ENCODE measurements at regions not wholly inside any gene's neighbourhood (a gene's known extent, or its start where the extent isn't known, plus 50 kb on each side); places are given as distances from the start of the nearest gene placed in this dataset.
A peak's percentile ranks its signal among the peaks of the same experiment; 100 is the strongest.

DNA sequence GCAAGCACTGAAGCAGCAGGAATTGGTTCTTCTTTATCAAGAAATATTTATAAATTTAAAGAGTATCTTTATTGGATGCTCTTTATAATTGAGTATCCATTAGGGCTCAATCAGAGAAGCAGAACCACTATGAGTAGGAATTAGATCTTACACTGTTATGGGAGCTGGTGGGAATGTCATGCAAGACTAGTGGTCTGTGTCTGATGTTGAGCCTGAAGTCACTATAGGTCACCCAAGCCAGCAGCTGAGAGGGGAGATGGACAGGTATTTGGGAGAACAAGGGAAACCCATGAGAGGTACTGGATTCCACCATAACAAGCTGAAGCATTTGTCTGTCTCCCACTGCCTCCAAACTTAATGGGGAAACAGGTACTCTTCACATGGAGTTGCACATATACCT lies 283.7 kb upstream of the BOD1L1 start:
- TF ChIP-seq, protein P1, sequence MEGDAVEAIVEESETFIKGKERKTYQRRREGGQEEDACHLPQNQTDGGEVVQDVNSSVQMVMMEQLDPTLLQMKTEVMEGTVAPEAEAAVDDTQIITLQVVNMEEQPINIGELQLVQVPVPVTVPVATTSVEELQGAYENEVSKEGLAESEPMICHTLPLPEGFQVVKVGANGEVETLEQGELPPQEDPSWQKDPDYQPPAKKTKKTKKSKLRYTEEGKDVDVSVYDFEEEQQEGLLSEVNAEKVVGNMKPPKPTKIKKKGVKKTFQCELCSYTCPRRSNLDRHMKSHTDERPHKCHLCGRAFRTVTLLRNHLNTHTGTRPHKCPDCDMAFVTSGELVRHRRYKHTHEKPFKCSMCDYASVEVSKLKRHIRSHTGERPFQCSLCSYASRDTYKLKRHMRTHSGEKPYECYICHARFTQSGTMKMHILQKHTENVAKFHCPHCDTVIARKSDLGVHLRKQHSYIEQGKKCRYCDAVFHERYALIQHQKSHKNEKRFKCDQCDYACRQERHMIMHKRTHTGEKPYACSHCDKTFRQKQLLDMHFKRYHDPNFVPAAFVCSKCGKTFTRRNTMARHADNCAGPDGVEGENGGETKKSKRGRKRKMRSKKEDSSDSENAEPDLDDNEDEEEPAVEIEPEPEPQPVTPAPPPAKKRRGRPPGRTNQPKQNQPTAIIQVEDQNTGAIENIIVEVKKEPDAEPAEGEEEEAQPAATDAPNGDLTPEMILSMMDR (IDR thresholded peaks at IDR 0.05; ENCODE audit: low read depth, low read length) = no peak
- DNase-seq (ENCODE audit: low read depth in 2 of 2) = no peak
- no peak overlapping the region for H3K4me3 ChIP-seq (replicated peaks in 1 of 2; ENCODE audit: low read depth in 2 of 2, low read length in 2 of 2)

DNA sequence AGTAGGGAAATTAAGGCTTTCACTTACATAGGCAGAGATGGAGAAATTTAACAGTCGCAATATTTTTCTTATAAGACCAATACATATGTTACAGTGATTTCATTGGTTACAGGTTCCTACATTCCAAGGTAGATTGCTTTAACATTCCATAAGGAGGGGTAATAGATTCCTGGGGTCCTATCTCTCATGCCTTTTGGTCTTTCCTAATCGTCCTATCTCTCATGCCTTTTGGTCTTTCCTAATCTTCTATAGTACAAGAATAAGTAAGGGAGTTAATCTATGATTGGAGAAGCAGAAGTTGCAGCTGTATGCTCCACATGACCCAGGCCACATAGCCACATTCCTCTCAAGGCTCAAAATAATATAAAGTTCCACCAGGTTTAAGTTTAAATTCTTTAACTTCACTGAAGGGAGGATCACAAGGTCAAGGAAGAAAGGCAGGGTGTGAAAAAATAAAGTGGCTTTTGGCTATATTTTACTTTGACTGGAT lies 285.0 kb upstream of the BOD1L1 start:
- no peak for DNase-seq (ENCODE audit: low read depth in 2 of 2)
- H3K4me3 ChIP-seq (replicated peaks in 1 of 2; ENCODE audit: low read depth in 2 of 2, low read length in 2 of 2) = no peak overlapping the region
- TF ChIP-seq, protein P1 (IDR thresholded peaks at IDR 0.05; ENCODE audit: low read depth, low read length) = no peak

DNA sequence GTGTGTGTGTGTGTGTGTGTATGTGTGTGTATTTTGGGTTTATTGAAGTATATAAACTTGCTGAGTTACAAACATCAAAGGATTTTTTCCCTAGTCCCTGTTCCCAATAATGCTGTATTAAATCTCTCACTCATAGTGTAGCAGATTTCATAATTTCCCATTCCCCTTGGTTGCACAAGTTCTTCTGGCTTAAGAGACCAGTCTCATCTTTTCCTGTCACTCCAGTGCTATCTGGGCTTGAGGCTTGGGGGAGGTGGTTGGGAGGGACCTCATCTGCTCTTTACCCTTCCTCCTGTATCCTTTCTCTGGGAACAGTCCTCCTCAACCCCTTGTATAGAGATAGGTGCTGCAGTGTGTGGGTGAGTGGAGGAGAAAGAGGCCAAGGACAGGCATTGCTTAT lies 285.4 kb upstream of the BOD1L1 start:
- TF ChIP-seq, protein P1 (IDR thresholded peaks at IDR 0.05; ENCODE audit: low read depth, low read length) = no peak
- DNase-seq (ENCODE audit: low read depth in 2 of 2) = peak; percentile 78
- no peak overlapping the region for H3K4me3 ChIP-seq (replicated peaks in 1 of 2; ENCODE audit: low read depth in 2 of 2, low read length in 2 of 2)

DNA sequence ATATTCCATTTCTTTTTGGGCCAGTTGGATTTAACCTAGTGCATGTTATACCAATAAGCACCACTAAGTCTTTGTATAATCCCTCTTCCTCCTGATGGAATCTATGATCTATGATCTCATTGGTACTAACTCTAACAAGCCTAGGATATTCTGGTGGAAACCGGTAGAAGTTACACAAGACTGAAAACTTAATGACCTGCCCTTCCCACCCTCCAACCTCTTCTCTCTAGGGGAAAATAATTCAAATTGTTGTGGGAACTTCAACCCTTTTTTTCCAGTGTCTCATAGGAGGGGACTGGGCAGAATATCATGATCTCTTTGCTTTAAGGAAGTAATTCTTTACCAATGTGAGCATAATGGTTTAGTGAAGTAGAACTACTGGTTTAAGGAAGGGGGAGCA lies 289.5 kb upstream of the BOD1L1 start:
- no peak overlapping the region for H3K4me3 ChIP-seq (replicated peaks in 1 of 2; ENCODE audit: low read depth in 2 of 2, low read length in 2 of 2)
- TF ChIP-seq, protein P1 (IDR thresholded peaks at IDR 0.05; ENCODE audit: low read depth, low read length) = peak; percentile 8
- DNase-seq (ENCODE audit: low read depth in 2 of 2) = peak; percentile 59 to 88

DNA sequence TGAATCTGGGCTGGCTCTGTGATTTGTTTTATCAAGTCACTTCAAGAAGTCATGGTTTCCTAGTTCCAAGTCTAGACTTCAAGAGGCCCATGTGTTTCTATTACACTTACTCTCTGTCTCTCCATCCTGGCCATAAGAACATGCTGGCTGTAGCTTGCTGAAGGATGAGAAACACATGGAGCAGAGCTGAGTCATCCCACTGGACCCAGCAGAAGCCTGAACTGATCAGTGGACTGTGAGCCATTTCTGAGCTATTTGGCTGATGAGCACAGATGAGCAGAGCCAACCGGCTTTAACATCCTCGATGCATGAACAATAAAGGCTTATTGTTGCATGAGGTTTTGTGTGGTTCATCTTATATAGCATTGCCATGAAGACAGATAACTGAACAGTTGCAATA lies 290.6 kb upstream of the BOD1L1 start:
- TF ChIP-seq, protein P1 (IDR thresholded peaks at IDR 0.05; ENCODE audit: low read depth, low read length) = no peak
- H3K4me3 ChIP-seq (replicated peaks in 1 of 2; ENCODE audit: low read depth in 2 of 2, low read length in 2 of 2) = no peak overlapping the region
- peak; percentile 94 to 99 for DNase-seq (ENCODE audit: low read depth in 2 of 2)

DNA sequence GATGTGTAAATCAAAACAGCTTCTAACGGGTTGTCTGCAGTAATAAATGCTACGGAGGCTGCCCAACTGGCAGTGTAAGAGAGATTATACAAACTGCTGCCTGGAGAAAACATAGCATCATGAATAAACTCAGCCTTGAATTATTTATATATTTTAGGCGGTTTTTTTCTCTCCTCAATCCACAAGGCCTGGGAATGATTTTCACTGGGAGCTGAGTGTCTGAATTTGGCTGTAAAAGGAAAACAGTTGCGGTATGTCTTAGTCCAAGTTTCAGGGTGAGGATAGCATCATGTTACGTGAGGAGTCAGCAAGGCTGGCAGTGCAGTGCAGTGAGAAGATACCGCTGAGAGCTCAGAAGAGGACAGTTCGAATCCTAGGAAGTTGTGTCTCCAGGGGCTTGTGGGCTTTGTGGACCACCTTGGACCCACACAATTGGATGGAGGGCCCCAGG lies 291.5 kb upstream of the BOD1L1 start:
- TF ChIP-seq, protein P1 (IDR thresholded peaks at IDR 0.05; ENCODE audit: low read depth, low read length) = no peak
- DNase-seq (ENCODE audit: low read depth in 2 of 2) = peak; percentile 89
- no peak overlapping the region for H3K4me3 ChIP-seq (replicated peaks in 1 of 2; ENCODE audit: low read depth in 2 of 2, low read length in 2 of 2)

Measured in cardiac fibroblast (primary cell).